GM21576 (cell line): ENCODE measurements at regions not wholly inside any gene's neighbourhood (a gene's known extent, or its start where the extent isn't known, plus 50 kb on each side); places are given as distances from the start of the nearest gene placed in this dataset.
"Not testable (repeated sequence)": the region's sequence is repeated elsewhere in the genome, so short reads cannot be mapped to it uniquely, and the experiment has no call there.

Experiments
- ATAC-seq: cut with Tn5 transposase; IDR thresholded peaks from one replicate; pipeline ENCODE4 v1.9.1; 2021; ENCODE audit warnings: mild to moderate bottlenecking, moderate library complexity; ENCODE audit not compliant: unreplicated experiment

DNA sequence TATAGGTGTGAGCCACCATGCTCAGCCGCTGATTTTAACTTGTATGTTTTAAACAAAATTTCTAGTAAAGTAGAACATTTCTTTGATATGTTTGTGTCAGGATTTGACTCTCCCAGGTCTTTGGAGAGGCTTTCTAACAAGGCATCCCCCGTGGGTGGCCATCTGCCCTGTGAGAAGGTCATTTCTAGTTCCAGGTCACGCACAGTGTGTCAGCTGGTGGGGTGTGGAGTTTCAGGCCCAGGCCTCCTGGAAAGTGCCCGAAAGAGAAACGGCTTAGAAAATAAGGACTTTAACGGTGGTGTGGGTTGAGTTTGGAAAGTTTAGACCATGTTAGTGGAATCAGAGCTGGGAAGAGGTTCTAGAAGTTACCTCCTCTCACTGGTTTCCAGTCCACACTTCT lies 61.0 kb downstream of the SPDYE17 start:
- ATAC-seq, result not testable (repeated sequence)

DNA sequence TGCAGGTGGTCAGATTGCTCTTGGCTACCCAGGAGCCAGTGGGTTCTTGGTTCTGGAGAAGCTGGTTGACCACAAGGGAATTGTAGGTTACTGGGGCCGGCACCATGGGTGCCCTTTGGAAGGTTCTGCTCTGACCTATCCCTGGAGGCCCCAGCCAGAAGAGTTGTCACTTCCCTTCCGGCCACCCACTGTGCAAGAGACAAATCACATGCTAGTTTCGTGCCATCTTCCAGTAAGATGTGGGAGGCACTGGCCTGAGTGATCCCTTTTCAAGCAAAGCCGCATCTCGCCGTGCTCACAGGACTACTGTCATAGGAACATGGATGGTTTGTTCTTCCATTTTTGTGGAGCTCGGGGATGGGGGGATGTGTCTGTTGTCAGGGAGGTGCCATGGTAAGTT lies 62.3 kb downstream of the SPDYE17 start:
- not testable (repeated sequence) for ATAC-seq

DNA sequence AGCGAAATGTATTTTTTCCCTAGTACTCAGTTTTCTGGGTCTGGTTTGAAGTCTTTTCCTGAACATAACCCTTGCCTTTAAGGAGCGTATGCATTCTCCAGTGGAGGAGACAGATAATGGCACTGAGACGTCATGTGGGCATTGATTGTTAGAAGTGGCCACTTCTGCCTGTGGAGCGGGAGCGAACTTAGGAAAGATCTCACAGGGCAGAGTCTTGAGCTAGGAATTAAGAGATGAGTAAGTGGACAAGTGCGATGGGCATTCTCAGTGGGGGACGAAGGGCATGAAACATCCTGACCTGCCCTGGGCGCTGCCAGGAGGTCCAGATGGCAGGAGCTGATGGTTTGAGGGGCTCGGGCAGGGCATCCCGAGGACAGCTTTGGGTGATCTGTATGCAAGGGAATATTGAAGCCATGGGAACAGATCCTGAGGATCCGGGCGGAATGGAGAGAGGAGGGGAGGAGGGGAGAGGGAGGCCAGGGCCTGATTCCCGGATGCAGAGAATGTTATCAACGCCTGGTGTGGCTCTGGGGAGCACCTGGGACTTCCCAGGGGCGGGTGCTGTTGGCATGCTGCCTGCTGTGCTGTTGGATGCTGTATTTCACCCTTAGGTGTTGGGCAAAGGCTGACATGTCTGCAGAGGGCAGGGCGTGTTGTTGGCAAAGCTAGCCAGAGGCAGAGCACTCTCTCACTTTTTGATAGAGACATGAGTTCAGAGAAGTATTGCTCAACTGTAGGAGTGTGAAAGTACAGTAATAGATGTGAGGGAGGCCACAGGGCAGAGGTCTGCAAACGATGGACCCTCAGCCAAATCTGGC lies 66.2 kb downstream of the SPDYE17 start:
- not testable (repeated sequence) for ATAC-seq

DNA sequence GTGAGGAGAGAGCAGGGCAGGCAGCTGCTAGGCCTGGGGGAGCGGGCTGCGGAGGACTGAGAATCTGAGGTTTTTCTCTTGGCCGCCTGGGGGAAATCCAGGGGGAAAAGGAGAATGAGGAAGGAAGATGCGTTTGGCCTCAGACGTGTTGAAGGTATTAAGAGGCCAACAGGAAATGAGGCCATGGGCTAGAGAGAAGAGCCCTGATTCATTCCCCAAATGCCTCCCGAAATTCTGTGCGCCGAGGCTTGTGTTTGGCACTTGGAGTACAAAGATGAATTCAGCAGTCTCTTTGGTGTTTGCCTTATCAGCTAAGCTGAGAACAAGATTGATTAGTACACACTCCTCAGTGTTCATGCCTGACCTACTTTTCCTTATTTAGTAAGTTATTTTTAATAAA lies 68.1 kb downstream of the SPDYE17 start:
- not testable (repeated sequence) for ATAC-seq

DNA sequence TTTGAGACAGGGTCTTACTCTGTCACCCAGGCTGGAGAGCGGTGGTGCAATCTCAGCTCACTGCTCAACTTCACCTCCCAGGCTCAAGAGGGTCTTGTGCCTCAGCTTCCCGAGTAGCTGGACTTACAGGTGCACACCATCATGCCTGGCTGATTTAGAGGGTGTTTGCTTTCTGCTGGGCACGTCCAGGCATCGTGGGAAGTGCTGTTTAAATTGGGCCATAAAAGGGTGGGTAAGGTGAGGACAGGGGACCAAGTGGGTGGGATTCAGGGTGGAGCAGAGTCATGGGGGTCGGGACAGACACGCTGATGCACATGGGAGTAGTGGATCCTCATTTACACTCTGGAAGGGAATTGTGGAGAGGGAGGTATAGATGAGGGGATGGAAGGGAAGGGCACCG lies 69.1 kb downstream of the SPDYE17 start:
- not testable (repeated sequence) for ATAC-seq

DNA sequence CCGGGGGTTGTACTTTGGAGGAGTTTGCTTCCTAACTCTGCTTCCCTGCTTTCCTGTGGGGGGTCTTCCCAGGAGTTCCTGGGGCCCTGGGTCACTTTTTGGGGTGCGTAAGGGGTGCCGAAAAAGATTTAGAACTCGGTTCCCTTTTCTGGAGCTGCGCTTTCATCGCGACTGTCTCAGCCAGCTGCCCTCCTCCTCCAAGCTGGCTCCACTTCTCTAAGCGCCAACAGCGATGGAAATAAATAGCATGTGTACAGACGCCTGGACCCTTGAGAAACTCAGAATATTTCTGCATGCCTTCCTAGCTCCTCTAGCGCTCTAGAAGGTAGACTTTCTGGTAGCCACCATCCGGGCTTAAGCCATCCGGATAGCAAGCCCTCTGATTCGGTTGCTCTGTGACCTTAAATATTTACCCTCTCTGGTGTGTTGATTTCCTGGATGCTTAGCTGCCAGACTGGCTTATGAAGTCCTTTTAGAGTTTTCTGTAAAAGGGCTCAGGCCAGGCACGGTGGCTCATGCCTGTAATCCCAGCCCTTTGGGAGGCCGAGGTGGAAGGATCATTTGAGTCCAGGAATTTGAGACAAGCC lies 71.7 kb downstream of the SPDYE17 start:
- not testable (repeated sequence) for ATAC-seq

DNA sequence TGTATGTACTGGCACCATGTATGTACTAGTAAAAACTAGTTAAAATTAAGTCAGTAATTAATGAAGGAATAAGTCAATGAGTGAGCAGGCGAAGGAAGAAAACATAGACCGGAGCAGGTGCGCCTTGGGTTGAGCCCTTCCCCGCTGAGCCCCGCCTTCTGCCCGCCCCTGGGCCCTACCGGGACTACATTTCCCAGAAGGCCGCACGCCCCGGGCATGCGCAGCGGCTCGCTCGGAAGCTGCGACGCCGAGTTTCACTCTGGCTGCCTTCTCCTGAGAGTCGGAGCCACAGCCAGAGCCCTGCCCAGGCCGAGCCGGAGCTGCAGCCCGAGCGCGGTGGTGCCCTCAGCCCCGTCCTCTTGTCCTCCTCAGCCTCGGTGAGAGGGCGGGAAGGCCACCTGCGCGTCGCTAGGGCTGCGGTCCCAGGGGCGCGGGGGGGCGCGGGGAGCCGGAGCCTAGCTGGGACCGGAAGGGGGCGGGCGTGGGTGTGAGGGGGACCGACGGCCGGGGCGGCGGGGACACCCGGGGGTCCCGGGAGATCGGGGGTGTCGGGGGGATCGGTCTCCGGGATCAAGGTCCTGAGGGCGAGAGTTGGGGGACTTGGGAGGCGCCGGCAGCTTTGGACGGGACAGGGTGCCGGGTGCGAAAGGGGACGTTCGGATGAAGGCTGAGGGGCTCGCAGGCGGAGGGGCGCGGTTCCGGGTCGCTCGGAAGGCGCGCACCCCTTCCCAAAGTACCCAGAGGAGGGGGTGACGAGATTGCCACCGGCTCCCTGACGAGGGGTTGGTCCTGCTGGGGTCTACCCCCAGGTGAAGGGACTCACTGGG lies 72.4 kb downstream of the SPDYE17 start:
- ATAC-seq, result peak; percentile 96

DNA sequence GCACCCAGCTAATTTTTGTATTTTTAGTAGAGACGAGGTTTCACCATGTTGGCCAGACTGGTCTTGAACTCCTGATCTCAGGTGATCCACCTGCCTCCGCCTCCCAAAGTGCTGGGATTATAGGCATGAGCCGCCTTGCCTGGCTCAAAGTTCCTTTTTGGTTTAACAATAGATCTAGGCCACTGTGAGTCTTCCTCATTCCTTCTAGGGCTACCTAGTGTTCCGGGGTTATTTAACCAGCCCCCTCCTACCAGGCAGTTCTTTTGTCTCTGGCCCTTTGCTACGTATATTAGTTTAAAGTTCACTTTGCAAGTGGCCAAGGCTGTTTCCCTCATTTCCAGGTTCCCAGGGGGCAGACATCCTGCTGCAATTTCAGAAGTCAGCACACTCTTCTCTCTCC lies 75.6 kb downstream of the SPDYE17 start:
- ATAC-seq, result not testable (repeated sequence)

DNA sequence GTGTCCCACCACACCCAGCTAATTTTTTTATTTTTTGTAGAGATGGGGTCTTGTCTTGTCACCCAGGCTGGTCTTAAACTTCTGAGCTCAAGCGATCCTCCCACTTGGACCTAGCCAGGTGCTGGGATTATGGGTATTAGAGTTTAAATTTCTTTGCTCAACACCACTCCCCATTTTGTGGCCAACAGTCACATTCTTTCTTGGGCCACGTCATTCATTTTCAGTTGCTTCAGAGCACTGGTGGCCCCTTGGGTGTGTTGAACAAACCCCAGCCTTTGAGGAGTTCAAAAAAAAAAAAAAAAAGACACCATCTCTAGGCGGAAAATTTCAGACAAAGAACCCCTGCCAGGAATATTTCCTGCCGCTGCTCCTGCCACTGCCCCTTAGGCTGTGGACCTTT lies 77.0 kb downstream of the SPDYE17 start:
- ATAC-seq, result not testable (repeated sequence)

DNA sequence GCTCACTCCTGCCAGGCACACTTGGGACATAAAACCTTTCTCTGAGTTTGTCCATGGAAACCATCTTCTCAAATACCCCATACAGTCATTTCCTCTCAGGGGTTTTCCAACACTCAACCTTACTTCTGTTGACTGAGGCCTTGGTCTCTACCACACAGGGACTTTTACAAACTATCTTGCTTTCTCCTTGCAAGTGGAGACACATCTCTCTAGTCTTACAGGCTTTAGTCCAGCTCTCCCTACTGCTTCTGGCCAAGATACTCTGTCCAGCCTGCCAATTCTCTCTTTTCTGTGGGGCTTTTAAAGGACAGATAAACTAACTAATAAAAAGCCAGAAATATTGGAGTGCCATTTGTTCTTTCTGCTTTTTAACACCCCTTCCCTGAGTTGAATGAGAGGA lies 87.6 kb downstream of the SPDYE17 start:
- ATAC-seq, result peak; percentile 63

DNA sequence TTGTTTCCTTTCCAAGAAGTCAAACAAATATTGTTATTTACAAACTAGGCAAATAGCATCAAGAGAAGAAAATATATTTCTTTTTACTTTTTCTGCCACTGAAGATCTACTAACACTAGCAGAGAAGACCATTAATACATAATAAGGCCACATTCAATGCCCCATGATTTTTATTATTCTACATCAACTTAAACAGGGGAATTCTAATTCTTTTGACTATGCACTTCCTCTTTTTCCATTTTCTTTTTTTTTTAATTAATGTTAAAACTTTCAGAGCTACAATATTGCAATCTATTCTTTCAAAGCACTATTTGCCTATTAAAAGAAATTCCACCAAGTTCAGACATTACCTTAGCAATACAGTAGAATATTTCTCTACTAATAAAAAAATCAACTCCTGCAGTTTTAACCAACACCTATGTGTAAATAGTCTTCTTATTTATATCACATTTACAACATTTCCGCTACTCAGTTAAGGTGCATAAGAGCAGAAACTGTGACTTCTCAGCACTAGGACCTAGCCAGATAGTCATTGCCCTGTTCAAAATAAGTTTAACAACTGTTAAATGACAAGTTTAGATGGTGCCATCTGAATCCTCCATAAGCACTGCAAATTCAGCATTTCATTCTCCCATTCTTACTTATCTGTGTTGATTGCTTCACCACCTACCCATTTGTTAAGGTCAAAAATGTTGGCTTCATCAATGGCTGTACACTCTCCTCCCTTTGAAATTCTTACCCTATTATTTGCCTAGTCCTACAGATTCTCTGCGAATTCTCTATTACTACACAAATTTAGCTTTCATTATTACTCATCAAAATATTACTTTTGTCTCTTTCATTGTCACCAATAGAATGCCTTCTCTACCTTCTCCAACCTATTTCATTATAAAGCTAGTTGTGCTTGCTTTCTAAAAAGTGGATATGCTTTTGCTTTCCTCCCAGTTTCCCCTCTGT lies 90.1 kb downstream of the SPDYE17 start:
- peak; percentile 46 for ATAC-seq

DNA sequence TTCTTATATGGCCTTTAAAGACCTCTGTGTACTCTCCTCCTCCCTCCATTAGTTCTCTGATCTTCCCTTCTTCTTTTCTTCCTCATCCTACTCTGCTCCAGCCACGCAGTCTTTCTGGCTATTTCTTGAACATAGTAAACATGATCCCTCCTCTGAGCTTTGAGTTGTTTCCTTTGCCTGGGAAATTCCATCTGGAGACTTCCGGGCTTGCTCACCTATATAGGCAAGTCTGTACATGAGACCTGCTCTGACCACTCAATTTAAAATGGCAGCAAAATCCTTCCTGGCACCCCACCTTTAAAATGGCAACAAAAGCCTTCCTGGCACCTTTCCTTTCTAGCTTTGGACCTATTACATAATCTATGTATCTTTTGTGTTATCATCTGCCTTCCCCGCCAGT lies 94.4 kb downstream of the SPDYE17 start:
- ATAC-seq, result not testable (repeated sequence)

DNA sequence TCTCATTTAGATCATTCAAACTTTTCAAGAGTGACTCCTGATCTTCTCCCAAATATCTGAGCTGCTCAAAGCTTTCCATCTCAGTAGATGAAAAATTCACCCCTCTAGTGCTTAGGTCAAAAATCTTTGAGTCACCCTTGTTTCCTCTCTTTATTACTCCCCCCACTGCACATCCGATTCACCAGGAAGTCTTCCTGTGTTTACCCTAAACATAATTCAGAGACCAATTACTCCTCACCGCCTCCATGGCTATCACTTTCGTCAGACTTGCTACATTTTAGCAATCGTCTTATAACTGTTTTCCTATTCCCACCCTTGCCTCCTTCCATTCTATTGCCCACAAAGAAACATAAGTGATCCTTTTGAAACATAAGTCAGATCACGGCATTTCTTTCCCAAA lies 94.8 kb downstream of the SPDYE17 start:
- not testable (repeated sequence) for ATAC-seq

DNA sequence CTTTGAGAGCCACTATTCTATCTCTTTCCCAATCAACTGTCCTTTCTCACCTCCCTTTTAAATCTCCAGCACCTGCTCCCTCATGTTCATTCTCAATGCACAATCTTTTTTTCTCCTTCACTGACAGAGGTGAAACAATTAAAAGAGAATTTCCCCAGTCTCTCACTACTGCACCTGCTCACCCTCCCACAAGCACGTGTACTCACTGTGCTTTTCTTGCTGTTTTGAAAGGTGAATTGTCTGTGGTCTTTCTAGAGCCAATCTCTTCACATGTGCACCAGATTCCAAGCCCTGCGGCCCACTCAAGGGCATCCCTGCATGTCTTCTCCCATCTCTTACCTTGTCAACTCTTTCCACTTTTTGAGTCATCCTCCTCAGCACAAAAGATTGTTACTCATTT lies 95.8 kb downstream of the SPDYE17 start:
- ATAC-seq, result not testable (repeated sequence)

DNA sequence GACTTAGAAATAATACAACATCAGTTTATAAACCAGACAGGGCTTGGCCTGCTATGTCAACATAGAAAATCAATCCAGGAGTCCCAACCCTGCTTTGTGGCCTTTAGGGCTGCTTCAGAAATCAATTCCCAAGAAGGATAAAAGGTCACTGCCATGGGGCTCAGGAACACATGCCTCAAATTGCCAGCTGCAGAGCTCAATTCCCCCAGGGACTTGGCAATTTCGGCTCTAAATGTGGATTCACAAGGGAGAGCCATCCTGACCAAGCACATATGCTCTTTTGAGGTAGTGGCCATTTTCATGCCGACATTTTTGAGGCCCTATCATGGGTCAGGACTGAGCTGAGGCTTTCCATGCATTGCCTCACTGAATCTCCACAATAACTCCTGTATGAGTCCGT lies 97.5 kb downstream of the SPDYE17 start:
- ATAC-seq, result not testable (repeated sequence)

DNA sequence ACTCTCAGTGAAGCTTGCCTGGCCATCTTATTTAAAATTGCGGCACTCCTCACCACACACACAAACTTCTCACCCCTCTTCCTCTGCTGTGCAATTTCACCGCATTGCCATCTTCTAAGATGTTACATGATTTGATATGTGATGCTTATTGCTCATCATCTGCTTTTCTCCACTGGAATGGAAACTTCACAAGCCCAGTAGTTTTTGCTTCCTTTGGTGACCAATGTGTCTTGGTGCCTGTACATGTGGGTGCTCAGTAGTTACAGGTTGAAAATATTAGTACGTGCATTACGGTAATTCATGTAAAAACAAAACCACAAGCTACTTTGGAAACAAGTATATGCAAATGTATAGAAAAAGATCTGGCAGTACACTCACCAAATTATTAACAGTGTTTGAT lies 99.2 kb downstream of the SPDYE17 start:
- peak; percentile 46 for ATAC-seq

DNA sequence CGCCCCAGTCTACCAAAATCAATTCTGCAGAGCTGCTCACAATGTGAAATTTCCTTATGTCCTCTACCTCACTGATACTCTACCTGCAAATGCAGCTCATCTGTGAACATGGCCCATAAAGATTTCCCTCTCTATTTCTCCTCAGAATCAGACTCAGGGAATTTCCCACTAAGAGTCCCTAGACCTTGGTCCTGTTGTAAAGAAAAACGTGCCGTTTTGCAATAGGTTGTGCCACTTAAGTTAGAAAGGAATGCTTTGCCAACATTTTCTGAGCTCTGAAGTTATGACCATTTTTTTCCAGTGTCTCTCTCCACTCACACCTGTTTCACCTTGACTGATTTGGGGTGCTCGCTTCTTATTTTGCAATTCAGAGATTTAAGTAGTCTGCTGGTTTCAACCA lies 100.7 kb downstream of the SPDYE17 start:
- ATAC-seq, result not testable (repeated sequence)

DNA sequence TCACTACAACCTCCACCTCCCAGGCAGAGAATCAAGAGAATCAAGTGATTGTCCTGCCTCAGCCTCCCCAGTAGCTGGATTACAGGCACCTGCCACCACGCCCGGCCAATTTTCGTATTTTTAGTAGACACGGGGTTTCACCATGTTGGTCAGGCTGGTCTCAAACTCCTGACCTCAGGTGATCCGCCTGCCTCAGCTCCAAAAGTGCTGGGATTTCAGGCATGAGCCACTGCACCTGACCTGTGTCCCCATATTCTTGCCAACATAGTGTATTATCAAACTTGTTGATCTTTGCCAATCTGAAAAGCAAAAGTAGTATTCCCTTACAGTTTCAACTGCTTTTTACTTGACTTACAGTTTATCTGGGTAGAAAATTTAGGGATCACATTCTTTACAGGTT lies 101.7 kb downstream of the SPDYE17 start:
- not testable (repeated sequence) for ATAC-seq

DNA sequence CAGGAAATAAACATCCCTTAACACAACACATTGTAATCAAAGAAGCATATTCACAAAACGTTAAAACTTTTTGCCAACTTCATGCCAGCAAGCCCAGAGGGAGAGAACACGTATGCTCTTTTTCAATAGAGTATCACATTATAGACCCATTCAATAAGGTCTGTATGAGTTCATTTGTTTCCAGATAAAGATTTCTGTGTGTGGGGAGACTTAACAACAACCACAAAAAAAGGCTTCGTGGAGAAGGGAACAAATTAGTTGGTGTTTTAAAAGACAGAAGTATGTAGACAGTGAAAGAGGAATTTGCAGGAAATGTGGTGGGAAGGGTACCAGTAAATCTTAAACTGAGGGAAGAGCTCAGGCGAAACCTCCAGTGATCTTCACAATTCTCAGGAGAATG lies 103.4 kb downstream of the SPDYE17 start:
- not testable (repeated sequence) for ATAC-seq

DNA sequence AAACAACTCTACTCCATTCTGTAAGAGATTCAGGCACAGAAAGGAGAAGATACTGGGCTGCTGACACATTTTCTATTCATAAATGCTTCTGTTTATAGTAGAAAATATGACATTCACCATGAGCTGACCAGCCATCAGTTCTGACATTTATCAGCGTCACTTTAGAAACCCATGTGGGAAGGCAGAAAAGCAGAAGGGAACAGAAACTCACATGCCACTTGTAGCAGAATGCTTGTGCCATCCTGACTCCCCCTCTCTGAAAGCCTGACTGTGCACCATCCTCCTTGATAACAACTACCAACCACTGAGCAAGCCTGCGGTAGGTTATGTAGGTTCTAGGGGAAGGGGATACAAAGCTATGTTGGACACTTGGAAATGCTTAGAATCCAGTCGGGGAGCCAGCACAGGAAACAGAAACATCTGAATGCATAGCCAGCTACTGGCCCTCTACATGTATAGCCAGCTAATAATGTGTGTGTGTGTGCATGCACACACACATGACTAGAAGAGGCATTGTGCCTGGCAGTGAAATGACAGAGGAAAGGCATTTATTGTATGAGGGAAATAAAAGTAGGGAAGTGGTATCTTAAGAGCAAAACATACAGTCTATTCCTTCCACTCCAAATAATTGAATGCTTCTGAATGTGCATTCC lies 104.3 kb downstream of the SPDYE17 start:
- peak; percentile 90 for ATAC-seq
